Hepatocyte (in vitro differentiated cells): ENCODE measurements at regions not wholly inside any gene's neighbourhood (a gene's known extent, or its start where the extent isn't known, plus 50 kb on each side); places are given as distances from the start of the nearest gene placed in this dataset.

ENCODE experiments used
- DNase-seq: peaks from one replicate; pipeline ENCODE4 v3.0.0-alpha.2; 2016; ENCODE audit warnings: low spot score
- H2AFZ ChIP-seq: fragments of 200-600 bp; sonication (generic); 2 replicates; pipeline ENCODE4 v1.6.0; 2016; ENCODE audit warnings: antibody characterized with exemption, mild to moderate bottlenecking
- H3K27ac ChIP-seq: fragments of 200-600 bp; sonication (generic); 2 replicates; pipeline ENCODE4 v1.5.1; 2016; ENCODE audit warnings: mild to moderate bottlenecking
- H3K27me3 ChIP-seq: fragments of 200-600 bp; sonication (generic); 2 replicates; pipeline ENCODE4 v1.6.1; 2016
- H3K36me3 ChIP-seq: fragments of 200-600 bp; sonication (generic); replicated peaks from 2 replicates; pipeline ENCODE4 v1.5.1; 2016; ENCODE audit warnings: low read depth; ENCODE audit not compliant: insufficient read depth
- H3K4me1 ChIP-seq: fragments of 200-600 bp; sonication (generic); 2 replicates; pipeline ENCODE4 v1.5.1; 2016; ENCODE audit warnings: mild to moderate bottlenecking, moderate library complexity; ENCODE audit not compliant: insufficient read depth
- H3K4me2 ChIP-seq: fragments of 200-600 bp; sonication (generic); 2 replicates; pipeline ENCODE4 v1.6.0; 2016
- H3K4me3 ChIP-seq: fragments of 200-600 bp; sonication (generic); 2 replicates; pipeline ENCODE4 v1.5.1; 2016; ENCODE audit warnings: mild to moderate bottlenecking
- H3K79me2 ChIP-seq: fragments of 200-600 bp; sonication (generic); 2 replicates; pipeline ENCODE4 v1.6.0; 2017; ENCODE audit warnings: mild to moderate bottlenecking
- H3K9me2 ChIP-seq: fragments of 200-600 bp; sonication (generic); replicated peaks from 2 replicates; pipeline ENCODE4 v1.6.0; 2017; ENCODE audit warnings: mild to moderate bottlenecking; ENCODE audit not compliant: insufficient read depth
- H3K9me3 ChIP-seq: fragments of 200-600 bp; sonication (generic); 2 replicates; pipeline ENCODE4 v1.5.1; 2016; ENCODE audit warnings: low read depth, mild to moderate bottlenecking
- H4K20me1 ChIP-seq: fragments of 200-600 bp; sonication (generic); 2 replicates; pipeline ENCODE4 v1.6.0; 2016; ENCODE audit warnings: mild to moderate bottlenecking; ENCODE audit not compliant: insufficient read depth, poor library complexity, severe bottlenecking
- CTCF ChIP-seq: fragments of 200-600 bp; sonication (generic); IDR thresholded peaks from 2 replicates; pipeline ENCODE4 v1.5.1; 2016; ENCODE audit warnings: antibody characterized with exemption, mild to moderate bottlenecking; ENCODE audit not compliant: poor library complexity
- EZH2 ChIP-seq: fragments of 200-600 bp; sonication (generic); IDR thresholded peaks from 2 replicates; pipeline ENCODE4 v1.6.1; 2016; ENCODE audit warnings: antibody characterized with exemption, mild to moderate bottlenecking, borderline replicate concordance
- EZH2phosphoT487 ChIP-seq: fragments of 200-600 bp; sonication (generic); IDR thresholded peaks from one replicate; pipeline ENCODE4 v1.6.1; 2018; ENCODE audit warnings: antibody characterized with exemption, mild to moderate bottlenecking, low read depth, moderate library complexity; ENCODE audit not compliant: unreplicated experiment, severe bottlenecking
- WGBS: methylation state at CpG from one replicate; pipeline ENCODE4 v1.1.6; 2016; ENCODE audit warnings: low lambda C conversion rate; ENCODE audit errors: missing lambda C conversion rate; 5-methylcytosine and 5-hydroxymethylcytosine counted together

DNA sequence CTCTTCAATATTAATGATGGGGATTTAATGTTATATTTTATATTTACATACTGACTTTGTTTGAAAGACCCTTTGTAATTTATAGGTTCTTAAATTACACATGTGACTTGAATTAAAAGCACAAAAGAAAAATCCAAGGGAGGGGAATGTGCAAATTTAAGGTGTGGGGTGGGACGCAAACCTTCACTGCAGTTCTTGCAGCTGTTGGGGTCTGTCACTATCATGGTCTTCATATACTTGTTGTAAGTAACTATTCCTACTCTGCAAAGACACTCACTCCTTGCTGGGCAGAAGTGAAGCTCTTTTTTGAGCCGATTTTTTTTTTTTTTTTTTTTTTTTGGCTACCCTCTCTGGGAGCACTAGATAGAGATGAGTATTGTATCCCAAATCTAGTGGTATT lies 505.3 kb downstream of the ARHGEF28 start:
- peaks cover 15% of the 10 kb centered on the region for H3K4me1 ChIP-seq
- 94% methylated on average over 2 of the region's 2 CpGs for WGBS
- no peaks in the 10 kb centered on the region for H3K27me3 ChIP-seq
- H3K36me3 ChIP-seq, result no peaks in the 10 kb centered on the region
- no peaks in the 10 kb centered on the region for H3K9me2 ChIP-seq
- DNase-seq, result no peak
- no peaks in the 10 kb centered on the region for H3K79me2 ChIP-seq
- H3K9me3 ChIP-seq, result no peaks in the 10 kb centered on the region
- H3K27ac ChIP-seq, result no peak overlapping the region
- no peak for TF ChIP-seq CTCF
- TF ChIP-seq EZH2, result no peak
- no peak for TF ChIP-seq EZH2phosphoT487
- H2AFZ ChIP-seq, result no peak overlapping the region
- H4K20me1 ChIP-seq, result no peaks in the 10 kb centered on the region
- no peak overlapping the region for H3K4me3 ChIP-seq
- H3K4me2 ChIP-seq, result no peak overlapping the region

- no peak overlapping the region for H3K27ac ChIP-seq
- TF ChIP-seq EZH2phosphoT487 (no peak), EZH2 (no peak), CTCF (no peak)
- H3K4me1 ChIP-seq, result peaks cover 15% of the 10 kb centered on the region
- no peaks in the 10 kb centered on the region for H3K9me2 ChIP-seq
- H3K4me3 ChIP-seq, result no peak overlapping the region
- no peak overlapping the region for H3K4me2 ChIP-seq
- DNase-seq, result no peak
- H3K27me3 ChIP-seq, result no peaks in the 10 kb centered on the region
- H3K79me2 ChIP-seq, result no peaks in the 10 kb centered on the region
- no peaks in the 10 kb centered on the region for H3K36me3 ChIP-seq
- no peak overlapping the region for H2AFZ ChIP-seq
- no peaks in the 10 kb centered on the region for H3K9me3 ChIP-seq
- WGBS, result 94% methylated on average over 15 of the region's 15 CpGs
- H4K20me1 ChIP-seq, result no peaks in the 10 kb centered on the region
These were observed 504.3 kb downstream of the ARHGEF28 start for GRCh38 chr5:74130155-74130897.

DNA sequence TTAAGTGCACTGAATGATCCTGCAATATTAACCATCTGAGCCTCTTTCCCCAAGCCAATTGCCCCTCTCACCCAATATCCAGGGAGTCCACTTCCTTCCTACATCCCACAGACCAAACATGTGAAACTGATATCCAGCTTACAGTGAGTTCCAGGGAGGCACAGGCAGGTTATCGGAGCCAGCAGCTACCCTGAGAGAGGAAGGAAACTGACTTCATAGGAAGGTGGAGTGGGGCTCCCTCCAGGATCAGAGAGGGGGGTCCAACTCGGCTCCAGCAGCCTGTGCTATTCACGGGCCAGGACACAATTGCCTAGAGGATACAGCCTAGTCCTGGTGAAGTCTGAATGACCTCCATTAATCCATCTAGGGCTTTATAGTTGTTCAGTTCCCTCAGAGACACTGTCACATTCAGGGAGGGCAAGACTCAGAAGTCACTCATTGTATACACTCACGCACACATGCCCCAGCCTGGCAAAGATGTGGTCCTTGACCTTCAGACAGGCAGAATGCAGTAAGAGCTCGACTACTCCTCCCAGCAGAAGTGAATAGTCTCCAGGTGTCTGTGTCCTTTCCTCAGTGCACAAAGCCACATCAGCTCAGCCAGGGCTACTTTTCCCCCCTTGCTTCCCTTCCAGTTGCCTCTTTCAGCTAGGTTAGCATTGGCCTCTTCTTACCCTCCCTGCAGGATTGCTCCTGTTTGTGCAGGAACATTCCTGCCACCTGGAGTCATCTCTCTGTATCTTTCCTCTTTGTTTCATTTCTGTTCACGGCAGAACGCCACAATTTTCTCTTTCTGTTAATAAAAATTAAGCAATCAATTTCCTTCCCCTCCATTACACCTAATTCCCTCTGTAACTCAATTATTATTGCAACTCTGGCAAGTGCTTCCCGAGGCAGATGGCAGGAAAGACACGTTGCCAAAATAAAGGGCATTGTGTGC lies 501.7 kb downstream of the ARHGEF28 start:
- Histone ChIP-seq H3K4me2 (peak overlapping the region; percentile 70), H4K20me1 (no peaks in the 10 kb centered on the region), H3K4me3 (no peak overlapping the region), H3K9me3 (no peaks in the 10 kb centered on the region), H2AFZ (peak overlapping the region; percentile 53), H3K79me2 (no peaks in the 10 kb centered on the region), H3K27me3 (no peaks in the 10 kb centered on the region), H3K4me1 (peaks cover 15% of the 10 kb centered on the region), H3K36me3 (no peaks in the 10 kb centered on the region), H3K27ac (peak overlapping the region; percentile 74), H3K9me2 (no peaks in the 10 kb centered on the region)
- peak; percentile 53 for DNase-seq
- TF ChIP-seq CTCF, result peak; percentile 42
- no peak for TF ChIP-seq EZH2phosphoT487
- 46% methylated on average over 9 of the region's 9 CpGs for WGBS
